Stimulated activated CD4-positive, alpha-beta T cell treated with anti-CD3 and anti-CD28 coated beads, Interleukin-12 subunit alpha, Interleukin-12 subunit beta, amount 100 ng/mL, for 24 hours (primary cell): ENCODE measurements at regions not wholly inside any gene's neighbourhood (a gene's known extent, or its start where the extent isn't known, plus 50 kb on each side); places are given as distances from the start of the nearest gene placed in this dataset.

Source experiments
- DNase-seq, 2 experiments: peaks; one replicate each; pipeline ENCODE4 v3.0.0-alpha.2; 2020; ENCODE audit warnings: low read depth in 2 of 2

DNA sequence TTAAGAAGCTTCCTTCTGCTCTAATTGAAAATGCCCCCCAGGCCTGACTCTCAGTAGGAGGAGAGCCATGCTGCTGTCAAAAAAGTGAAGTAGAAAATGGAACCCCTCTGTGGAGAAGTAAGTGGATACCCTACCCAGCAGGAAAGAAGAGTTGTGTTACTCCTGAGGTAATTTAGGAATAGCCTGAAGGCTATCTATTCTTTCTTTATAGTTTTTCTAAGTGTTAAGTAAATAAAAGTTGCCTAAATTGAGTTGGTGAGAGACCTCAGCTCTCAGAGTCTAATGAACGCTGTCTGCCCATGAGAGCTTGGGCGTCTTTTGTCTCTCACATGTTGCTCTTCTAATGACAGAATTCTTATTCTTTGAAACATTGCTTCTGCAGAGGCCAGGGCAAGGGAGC lies 116.2 kb downstream of the NSUN3 start:
- no peak for DNase-seq

DNA sequence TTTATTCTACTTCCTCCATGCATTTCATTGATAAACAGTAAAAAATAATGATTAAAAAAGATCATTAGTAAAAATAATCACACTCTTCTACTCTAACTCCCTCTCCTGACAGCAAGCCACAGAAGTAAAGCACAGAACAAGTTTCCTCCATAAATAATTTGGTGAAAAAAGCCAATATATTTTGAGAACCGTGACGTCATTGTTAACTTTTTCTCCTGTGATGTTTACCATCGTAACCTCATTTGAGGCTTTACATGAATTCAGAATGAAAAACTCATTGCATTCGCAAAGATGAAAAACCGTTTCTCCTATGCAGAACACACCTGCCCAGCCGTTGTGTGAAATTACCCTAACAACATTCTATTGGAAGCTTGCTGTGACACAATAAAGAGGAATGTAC lies 120.7 kb downstream of the NSUN3 start:
- no peak for DNase-seq

DNA sequence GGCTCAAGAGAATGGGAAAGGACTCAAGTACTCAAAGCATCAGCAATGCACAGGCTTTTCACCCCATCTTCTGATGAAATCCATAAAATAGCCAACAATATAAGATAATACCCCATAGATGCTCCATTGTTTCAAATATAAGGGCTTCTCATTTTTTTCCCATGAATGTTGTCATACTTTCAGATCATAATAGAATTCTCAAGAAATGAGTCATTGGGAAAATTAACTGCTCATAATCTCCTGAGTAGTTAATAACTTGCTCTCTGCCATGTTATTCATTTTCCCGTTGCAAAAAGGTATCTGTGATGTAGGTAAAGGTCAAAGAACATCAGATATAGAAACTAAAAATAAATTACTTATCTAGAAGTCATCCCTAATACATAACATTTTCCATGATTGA lies 121.9 kb downstream of the NSUN3 start:
- no peak for DNase-seq

DNA sequence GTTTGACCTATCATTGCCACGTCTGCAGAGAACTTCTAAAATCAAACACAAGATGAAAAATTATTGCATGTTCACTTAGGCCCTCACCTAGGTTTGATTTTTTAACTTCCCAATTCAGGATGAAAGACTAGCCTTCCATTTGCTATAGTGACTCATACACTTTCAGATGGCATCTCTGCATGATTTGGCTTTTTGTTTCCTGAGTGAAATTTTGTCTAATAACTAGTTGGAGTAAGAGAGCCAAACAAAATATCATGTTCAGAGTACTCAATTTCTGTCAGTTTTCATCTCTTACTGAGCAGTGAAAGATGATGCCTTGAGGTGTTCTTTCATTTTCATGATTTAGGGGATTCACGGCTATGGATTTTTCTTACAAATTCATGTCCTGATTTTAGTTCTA lies 122.9 kb downstream of the NSUN3 start:
- no peak for DNase-seq

DNA sequence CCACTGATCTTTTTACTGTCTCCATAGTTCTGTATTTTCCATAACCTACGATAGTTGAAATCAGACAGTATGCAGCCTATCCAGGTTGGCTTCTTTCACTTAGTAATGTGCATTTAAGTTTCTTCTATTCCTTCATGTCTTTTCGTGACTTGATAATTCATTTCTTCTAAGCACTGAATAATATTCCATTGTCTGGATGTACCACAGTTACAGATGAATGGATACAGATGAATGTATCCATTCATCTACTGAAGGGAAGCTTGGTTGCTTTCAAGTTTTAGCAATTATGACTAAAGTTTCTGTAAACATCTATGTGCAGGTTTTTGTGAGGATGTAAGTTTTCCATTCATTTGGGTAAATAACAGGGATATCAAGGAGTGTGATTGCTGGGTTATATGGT lies 124.8 kb downstream of the NSUN3 start:
- no peak for DNase-seq

DNA sequence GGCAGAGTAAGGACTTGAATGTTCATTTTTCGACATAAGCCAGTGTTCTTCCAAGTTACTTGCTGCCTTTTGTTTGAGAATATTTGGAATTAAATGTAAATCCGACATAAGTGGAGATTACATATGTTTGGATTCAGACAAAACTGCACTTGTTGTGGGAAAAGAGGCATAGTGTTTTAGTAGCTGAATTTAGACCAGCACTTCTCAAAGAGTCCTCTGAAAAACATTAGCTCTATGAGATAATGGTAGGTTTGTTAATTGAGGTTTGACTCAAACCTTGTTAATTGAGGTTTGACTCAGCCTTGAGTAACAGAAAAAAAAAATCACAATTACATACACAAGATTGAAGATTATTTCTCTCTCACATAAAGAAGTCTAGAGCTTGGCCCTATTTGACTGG lies 132.5 kb downstream of the NSUN3 start:
- DNase-seq, result no peak

DNA sequence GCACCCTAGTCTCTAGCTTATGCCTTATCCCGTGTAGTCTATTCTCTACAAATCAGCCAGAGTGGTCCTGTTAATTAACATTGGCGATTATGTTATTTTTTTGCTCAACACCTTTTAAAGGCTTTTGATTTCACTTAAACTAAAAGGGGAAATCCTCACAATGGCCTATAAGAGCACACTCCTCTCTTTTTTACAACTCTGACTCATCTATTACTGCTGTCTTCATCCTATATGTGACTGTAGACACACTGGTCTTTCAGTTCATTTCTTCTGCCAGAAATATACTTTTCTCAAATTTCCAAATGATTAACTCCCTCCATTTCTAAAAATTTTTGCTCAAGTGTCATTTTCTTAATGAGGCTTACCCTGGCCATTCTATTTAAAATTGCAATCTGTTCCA lies 143.4 kb downstream of the NSUN3 start:
- DNase-seq, result no peak

DNA sequence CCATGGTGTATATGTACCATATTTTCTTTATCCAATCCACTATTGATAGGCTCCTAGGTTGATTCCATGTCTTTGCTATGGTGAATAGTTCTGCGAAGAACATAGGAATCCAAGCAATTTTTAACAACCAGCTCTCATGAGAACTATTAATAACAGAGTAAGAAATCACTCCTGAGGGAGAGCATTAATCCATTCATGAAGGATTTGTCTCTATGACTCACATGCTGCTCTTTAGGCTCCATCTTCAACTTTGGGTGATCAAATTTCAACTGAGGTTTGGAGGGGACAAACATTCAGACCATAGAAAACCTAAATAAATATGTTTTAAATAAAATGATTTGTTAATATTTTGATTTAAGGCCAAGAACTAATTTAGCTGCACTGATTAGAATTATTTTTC lies 147.4 kb downstream of the NSUN3 start:
- DNase-seq, result no peak

DNA sequence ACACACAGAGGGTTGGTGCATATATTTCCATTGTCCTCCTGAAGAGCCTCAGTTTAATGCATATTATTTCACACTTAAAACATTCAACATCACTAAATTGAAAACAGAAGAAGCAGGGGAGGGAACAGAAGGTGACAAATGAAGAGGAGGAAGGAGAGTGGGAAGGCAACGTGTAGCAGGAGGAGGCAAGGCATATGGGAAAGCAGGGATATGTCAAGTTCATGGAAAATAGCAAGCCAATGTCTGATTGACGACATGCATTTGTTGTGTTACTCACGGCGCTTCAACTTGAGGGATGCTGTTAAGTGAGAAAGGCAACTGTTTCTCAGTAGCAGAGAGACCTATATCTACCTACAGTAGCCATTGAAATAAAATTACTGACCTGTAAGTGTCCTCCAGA lies 154.5 kb downstream of the NSUN3 start:
- no peak for DNase-seq

DNA sequence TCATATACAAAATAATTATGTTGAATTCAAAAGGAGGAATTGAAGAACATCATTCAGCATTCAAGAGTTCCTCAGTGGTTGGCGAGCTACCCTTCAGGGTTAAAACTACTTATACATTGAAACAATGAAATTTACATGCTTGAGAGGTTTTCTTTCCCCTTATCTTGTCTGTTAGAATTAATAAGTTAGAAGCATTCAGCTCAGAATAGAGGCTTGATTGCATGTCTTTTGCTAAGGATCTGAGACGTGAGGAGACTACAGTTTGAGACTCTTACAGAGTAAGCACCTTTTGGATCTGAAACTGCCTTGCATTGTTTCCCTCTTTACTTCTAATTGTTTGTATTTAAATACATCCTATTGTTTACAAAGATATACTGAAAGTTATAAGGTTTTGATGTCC lies 157.6 kb downstream of the NSUN3 start:
- no peak for DNase-seq

DNA sequence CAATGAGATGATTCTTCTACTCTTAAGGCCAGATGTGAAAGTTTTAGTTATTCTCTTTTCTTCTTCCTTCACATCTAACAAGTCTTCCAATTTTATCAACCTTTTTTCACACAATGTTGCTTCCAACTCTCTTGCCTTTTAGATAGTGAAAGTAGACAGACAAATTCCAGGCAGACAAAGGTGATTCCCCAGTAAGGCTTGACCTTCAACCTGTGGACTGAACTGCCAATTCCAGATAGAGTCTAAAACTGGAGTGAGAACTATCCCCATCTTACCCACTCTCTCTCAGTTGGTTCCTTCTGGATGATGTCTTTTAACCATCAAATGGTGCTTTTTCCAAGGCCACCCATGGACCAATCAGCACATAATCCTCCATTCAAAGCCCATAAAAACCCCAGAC lies 159.0 kb downstream of the NSUN3 start:
- DNase-seq, result no peak

DNA sequence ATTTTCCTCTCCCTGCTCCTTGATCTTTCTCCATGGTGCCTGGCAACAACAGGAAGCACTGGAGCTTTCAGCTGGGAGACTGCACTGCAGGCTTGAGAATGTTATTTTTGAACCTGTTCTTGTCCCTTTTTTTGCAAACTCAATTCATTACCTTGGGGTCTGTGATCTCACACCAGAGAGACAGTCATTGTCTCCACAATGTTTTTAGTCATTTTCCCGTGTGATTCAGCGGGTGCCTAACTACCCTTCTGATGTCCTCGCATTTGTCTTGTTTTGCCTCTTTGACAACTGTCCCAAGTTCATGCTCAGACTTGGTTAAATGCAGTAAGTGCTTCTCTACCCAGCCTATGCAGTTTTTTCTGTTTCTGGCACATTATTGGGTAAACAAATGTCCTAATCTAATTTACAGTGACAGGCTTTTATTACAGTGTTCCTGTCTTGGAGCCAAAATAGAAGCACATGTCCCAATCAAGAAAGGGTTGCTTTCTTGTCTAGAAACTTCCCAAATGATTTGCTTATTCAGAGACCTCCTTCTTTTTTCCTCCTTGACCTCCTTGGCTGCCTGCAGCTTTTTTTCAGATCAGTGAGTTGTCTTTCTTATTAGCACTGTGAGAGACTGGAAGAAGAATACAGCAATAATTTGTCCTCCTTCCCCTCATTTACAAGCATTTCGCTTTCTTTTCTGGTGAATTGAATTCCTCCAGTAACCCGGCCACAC lies 162.4 kb downstream of the NSUN3 start:
- DNase-seq, result no peak

DNA sequence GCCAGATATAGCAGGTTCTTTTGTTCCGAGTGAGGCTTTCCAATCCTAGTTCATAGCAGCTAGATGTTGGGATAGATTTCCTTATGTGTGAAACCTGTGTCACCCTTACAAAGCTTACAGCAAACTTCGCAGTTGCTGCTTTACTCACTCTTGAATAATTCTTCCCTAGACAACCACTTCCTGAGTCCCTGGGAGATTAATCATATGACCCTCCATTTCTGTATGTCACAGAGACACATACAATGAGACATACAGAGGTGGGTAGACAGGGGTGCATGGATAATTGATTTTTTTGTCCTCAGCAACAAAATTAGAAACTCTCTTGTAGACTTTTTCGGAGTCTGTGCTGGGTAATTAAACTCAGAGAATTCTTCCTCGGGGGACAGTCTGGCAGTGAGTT lies 163.2 kb downstream of the NSUN3 start:
- DNase-seq, result no peak

DNA sequence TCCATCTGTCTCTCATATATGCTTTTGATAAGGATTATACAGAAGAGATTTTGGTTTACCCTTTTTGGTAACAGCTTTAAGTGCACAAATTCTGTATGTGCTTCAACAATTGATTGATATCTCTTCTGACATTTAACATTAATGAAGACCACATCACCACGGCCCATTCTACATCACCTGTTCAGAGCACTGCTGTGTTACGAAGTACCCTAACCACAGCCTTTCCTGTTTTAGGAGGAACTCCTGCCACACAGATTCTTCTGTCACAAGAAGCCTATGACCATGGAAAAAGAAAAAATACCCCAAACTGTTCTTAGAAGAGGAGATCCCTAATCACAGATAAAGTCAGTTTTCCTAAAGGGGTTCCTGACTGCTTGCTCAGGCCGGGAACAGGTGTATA lies 170.1 kb downstream of the NSUN3 start:
- no peak for DNase-seq

DNA sequence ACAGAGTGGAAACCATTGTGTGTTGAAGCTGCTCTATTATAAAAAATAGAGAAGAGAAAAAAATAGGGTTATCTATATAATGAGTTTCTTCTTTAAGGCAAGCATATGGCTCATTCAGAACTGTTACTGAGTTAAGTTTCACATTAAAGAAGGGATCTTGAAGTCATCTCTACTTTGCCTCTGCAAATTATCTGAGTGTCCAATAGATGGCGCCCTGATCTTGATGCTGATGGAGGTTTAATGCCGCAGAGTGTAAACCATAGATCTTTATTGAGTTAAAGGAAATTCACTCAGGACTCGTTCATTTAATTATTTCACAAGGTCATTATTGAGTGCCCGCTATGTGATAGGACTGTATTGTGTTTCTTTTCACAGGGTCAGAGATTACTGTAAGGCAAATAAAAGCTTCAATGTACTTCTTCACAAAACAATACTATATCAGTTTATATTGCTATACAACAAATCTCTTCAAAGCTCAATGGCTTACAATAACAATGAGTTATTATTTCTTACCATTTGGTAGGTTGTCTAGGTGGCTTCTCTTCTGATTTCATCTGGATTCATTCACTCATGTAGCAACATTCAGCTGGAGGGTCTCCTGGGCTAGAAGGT lies 171.4 kb downstream of the NSUN3 start:
- DNase-seq, result no peak

DNA sequence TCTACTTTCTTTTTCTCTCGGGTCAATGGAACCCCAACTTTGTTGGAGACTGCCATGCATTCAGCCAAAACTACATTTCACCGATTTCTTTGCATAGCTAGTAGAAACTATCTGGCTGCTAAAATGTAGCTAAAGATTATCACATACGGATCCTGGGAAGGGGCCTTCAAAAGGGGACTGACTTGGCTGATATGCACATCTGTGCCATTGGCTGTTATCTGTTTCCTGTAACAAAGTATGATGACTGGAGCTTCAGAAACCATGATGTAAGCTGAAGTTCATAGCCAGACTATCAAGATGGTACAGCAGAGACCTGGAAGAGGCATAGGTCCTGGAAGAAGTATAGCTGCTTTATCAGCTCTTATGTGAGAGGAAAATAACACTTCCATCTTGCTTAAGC lies 179.1 kb downstream of the NSUN3 start:
- DNase-seq, result no peak

DNA sequence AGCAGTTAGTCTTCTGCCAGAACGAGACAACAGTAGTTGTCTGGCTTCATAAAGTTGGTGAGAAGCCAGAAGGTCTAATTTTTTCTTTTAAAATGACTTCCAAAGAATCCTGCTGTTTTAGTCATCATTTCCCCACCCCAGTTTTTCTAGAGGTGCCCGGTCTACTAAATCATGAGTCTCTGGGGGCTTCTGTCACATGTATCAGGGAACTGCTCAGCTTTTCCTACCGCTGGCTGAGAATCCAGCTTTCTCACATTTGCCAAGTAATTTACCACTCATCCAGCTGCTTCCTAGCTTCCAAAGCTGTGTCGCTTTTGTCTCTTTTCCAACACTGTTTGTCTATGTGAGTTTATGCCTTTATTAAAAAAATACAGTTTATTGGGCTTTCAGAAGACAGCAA lies 183.3 kb downstream of the NSUN3 start:
- no peak for DNase-seq

DNA sequence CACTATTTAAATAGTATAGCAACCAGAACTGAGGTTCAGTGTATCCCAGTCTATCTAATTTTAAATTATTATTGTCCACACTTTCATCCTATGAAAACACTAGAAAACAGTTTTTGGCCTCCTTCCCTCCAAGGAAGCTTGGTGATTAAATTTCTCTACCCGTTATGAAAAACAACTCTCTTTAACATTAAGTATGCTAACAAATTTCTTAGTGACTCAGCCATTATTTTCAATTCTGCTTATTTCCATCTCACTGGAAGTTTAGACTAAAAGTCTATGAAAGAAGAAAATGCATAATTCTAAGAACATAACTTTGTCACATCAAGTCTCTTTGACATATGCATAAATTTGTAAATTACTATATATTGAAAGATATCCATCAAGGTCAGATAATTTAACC lies 185.2 kb downstream of the NSUN3 start:
- no peak for DNase-seq

DNA sequence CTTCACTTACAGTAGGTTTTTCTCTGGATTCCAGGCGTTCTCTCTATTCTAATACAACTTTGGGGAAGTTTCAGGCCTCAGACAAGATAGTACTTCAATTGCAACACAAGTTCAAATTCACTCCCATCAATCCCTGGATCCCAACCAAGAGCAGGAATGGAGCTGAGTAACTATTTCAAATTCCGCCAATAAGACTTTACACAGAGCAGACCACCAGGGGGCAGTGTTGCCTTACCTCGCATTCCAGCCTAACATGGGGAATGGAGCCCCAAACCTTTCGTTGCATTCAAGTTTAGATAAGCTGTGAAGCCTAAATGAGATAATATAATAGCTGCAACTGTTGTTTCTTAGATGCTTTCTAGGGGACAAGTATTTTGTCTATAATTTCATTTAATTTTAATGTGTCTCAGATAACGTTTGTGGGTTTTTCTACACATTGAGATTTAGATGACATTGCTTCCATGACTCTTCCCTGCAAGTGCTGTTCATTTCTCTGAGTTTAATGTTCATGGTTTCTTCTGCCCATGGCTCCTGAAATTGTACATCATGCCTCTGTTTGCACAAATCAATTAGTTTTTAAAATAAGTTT lies 186.7 kb downstream of the NSUN3 start:
- DNase-seq, result peak; percentile 17 to 66

DNA sequence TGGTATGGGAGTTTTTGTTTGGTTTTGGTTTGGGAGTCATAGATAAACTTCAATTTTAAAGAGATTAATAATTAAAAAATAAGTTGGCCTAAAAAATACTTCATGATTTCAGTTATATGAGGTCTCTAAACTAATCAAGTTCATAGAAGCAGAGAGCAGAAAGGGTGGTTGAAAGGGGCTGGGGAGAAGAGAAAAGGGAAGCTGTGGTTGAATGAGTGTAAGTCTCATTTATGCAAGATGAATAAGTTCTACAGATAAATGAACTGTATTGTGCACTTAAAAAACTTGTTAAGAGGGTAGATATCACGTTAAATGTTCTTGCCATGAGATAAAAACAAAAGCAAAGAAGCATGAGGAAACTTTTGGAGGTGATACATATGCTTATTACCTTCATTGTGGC lies 188.7 kb downstream of the NSUN3 start:
- no peak for DNase-seq

DNA sequence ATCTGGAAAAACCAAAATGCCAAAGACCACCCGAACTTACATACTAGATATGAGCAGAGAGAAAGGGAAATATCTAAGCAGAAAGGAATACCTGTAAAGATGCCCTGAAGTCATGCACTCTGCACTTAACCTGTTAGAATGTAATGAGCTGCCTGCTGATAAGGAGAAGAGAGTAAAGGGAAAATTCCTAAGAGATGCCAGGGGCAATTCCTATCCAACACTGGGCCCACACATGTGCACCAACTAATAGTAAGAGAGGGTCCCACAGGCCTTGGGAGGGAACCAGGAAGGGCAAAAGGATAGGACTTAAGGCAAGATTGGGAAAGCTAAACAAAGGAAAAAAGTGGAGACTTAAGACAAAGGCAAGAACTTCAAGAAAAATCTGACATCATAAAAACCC lies 189.5 kb downstream of the NSUN3 start:
- DNase-seq, result no peak

DNA sequence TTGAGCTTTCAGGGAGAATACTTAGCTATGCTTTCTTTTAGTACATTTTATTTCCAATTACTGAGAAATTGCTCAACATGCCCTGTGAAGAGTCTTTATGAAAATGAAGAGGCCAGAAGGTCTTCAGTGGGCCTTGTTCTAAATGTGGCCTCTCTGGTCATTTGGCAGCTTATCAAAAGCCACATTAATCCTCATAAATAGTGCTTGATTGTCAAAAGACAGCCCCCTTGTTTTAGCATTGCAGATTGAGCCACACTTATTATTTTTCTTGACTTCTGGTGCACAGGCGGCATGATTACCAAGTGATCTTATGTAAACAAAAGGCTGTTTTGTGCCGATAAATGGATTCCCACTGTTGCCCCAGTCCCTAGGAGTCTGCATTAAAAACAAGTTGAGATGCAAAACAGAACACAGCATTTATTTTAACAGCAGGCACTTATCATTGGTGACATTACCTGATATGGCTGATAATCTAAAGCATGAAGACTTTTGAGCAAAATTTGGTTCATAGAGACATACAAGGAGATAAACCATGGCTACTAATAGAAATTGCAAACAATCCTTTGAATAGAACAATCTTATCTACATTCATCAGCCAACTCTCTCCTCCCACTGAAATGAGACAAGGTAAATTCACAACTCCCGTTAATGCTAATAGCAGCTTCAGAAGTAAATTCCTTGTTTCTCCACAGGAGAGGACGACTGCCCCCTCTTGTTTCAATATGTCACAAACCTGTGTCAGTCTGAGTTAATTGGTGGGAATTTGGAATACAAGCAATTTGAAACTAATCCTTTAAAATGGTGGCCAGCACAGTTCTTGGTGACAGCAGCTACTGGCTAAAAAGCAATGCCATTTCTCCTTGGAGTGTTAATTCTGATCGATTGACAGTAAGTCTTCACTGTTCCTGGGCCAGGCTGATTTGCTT lies 194.3 kb downstream of the NSUN3 start:
- no peak for DNase-seq

DNA sequence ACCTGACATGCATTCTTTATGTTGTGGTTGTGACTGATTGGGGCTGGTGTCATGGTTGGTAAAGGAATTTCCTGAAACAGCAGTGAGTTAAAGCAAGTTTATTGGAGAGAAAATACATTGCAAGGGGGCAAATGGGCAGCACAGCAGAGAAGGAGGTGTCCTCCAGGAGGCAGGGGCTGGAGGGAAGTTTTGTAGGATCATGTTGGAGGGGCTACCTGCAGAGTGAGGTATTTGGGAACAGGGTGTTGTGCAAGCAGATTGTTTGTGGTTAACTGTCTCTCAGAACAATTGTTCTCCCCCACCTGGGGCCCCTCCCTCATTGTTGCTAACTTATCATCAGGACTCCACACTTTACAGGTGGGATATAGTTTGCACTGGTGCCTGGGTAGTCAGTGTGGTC lies 196.0 kb downstream of the NSUN3 start:
- no peak for DNase-seq
